ENCODE measurements at regions not wholly inside any gene's neighbourhood (a gene's known extent, or its start where the extent isn't known, plus 50 kb on each side); places are given as distances from the start of the nearest gene placed in this dataset.

GRCh38 chr3:107981471-107982111, 109.2 kb downstream of the CD47 start:
- TF ChIP-seq TAF1 (IDR thresholded peaks at IDR 0.05; ENCODE audit: borderline replicate concordance, low read depth, low read length), result no peak
- TF ChIP-seq POLR2AphosphoS5 (IDR thresholded peaks at IDR 0.05; ENCODE audit: low read depth, low read length), result no peak
- no peak for TF ChIP-seq POLR2A (IDR thresholded peaks at IDR 0.05; ENCODE audit: low read depth, low read length)
